HG02870 (cell line): ENCODE measurements at regions not wholly inside any gene's neighbourhood (a gene's known extent, or its start where the extent isn't known, plus 50 kb on each side); places are given as distances from the start of the nearest gene placed in this dataset.

Experiments
- ATAC-seq: cut with Tn5 transposase; IDR thresholded peaks from one replicate; pipeline ENCODE4 v1.9.1; 2021; ENCODE audit warnings: mild to moderate bottlenecking, moderate library complexity; ENCODE audit not compliant: unreplicated experiment

DNA sequence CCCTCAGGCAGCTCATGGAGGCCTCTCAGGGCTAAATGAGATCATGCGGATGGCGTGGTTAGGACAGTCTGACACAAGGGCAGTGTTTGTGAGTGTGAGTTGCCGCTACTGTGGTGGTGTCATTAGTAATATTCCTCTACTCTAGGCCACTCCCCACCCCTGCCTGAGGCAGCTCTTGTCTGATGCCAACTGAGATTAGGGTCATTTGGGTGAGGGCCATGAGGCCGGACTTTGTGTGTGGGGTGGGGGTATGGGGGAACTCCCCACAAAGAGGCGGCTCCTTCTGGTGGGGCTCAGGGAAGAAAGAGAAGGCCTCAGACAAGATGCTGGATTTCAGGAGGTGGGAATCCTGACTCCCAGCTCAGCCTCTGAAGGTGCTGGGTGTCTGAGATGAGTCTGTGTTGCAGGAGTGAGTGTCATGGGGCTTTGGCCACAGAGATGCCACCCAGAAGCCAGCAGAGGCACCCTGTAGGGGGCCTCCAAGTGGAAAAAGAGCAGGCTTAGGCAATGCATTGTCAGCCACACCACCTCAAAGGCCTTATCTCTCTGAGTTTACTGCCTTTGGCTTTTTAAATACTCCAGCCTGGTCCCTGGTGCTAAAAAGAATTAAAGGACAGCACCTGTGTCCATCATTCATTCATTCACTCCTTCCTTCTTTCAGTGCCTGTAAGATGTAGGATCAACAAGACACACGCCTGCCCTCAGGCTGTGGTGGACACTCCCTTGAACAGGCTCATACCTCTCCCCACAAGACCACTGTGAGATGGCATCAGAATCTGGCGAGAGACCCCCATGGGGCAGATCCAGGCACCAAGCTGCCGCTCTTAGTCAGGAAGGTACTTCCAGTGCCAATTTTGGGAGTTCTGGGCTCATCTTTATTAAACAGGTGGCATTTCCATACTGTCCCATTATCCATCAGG is 175.2 kb downstream of the MRPL14 start:
- no peak for ATAC-seq

DNA sequence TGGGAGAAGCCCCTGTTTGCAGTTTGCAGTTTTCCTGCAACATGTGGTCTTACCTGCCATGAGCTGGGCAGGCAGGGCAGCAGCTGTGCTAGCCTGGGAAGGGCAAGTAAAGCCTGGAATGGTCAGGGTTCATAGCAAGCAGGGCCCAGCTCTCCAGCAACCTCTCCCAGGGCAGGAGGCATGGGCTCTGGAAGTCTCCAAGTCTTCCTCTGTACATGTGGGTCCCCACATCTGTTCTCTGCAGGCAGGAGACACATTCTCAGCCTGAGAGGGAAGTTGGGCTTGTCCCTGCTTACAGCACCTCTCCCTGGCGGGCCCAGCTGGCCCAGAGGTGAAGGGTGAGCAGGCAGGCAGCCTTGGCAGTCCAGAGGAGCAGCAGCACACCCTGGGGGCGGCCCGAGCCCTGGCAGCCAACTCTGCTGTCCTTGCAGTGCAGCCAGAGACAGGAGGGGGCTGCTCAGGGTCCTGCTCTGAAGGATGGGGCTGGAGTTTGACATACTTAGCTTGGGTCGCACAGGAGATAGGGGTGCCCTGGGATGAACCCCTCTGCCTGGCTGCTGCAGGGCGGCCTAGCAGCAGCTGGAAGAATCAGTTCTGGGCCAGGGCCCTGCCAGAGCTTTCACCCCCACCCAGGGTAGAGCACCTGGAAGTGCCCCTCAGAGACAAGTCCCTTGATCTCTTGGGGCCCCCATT is 176.0 kb downstream of the MRPL14 start:
- ATAC-seq = no peak

DNA sequence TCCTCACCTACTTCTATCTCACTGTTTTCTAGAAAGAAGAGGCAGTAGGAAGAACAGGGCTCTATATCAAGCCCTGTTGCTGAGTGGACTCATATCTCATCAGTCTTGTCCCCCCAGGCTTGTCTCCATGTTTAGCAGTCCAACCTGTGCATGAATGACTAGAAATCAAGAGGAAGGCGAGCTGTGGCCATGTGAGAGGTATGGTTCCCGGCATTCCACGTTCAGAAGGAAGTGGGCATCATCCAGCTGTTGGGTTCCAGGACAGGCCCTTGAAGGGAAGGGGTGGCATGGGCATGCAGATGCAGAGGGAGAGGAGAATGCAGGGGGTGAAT is 176.6 kb downstream of the MRPL14 start:
- no peak for ATAC-seq

DNA sequence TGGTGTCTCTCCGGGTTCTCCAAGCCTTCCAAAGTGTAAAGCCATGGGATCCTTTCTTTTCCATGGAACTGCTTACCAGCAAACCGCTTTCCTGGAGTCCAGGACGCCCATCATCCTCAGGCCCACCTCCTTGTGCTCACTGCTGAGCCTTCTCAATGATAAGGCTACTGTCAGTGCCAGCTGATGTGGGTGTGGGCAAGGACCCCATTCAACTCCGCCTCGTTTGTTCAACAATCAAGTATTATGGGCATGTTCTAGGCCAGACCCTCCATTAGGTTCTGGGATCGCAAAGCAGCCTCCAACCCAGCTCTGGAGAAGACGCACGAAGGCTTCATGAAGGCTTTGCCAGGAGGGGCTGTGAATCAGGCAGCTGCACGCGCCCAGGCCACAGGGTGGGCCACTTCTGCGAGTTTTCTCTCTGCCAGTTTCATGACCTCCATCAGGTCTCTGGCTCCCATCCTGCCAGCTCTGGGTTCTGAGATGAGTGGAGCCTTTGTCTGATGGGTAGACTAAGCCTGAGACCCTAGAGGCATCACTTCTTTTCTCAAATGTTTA is 177.1 kb downstream of the MRPL14 start:
- no peak for ATAC-seq

DNA sequence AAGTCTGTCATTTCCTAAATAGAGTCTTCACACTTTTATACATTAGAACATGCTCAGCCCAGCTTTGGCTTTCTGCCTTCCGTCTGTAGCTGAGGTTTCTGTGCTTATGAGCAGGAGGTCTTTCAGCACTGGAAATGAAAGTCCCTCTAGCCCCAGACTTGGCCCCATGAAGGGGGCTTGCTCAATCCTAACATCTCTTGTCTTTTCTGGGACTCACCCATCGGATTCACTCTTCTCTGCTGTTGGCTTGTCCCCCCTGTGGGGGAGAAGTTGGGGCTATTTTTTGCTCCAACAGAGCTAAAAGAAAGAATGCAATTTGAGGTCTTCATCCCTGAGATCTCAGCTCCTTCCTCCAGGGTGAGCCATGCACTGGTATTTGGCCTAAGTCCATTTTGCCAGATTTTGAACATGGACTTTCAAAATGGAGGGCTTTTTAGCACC is 177.7 kb downstream of the MRPL14 start:
- ATAC-seq = no peak

DNA sequence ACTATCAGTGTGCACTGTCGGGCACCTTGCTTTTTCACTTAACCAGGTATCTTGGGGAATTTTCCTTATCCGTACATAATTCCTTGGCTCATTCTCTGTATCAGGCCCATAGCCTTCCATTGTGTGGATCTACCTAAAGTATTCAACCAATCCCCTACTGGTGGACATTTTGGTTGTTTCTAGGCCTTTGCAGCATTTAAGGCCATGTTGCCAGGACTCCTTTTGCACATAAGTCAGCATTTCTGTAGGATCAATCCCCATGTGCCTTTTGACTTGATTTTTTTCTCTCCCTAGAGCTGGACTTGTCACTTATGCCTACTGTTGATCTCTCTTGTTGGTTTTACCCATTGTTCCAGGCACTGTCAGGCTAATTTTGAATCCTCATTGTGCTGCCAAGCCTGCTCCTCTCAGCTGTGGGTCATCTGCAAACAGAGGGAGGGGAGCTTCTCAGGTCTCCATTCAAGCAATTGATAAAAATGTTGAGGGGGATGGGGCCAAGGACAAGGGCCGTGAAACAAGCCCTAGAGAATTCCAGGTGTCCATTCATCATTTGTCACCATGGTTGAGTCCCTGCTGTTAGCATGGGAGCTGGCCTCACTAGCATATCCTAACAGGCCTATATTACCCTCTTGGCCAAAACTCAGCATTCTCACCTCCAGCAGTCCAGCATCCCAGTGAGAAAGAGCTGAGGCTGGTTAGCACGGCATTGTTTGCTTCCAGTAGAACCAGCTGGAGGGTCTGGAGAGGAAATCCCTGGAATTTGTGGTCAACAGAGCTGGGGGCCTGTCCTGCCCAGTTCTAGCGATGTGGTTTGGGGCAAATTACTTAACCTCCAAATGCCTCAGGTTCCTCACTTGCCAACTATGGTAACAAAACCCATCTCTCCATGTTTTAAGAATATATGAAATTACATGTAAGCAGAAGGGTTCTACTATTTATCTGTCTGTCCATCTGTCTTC is 178.4 kb downstream of the MRPL14 start:
- ATAC-seq = no peak

DNA sequence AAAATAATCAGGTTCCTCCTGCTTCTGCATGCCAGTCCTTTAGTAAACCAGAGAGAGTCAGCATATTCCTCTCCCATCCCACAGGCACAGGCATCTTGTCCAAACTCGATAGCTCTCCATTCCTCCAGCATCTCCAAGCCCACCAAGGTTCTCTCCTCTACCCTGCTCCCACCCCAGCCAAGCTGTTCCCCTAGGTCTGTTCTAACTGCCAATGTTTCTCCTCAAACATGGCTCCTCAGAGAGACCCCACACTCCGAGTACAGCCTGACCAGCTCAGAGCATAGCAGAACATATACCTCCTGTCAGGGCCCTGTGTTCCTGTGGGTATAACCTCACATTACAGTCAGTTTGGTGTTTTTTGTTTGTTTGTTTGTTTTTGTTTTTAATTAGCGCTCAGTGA is 177.8 kb downstream of the VEGFA start:
- ATAC-seq = no peak

DNA sequence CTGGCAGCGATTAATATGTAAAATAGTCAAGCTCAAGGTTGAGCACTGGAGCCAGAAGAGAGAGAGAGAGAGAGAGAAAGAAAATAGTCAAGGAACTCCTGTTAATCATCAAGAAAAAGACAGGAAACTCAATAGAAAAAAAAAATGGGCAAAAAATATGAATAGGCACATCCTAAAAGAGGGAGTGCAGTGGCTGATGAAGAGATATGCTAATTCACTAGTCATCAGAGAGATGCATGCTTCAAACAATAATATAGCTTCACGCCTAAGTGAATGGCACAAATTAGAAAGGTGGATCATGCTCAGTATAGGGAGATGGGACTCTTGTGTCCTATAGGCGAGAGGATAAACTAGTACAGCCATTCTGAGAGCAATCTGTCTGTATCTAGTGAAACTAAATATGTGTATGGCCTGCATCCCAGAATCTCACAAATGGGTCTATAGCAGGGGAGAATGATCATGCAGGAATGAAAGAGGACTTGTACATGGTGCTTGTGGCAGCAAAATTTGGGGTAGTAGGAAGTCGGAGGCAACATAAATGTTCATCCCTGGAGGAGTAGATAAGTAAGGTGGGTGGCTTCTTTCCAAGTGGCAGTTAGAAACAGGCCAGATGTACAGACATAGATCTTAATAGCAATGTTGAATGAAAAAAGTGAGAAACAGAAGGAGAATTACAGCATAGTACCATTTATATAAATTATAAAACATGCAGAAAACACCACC is 176.8 kb downstream of the VEGFA start:
- ATAC-seq = no peak

DNA sequence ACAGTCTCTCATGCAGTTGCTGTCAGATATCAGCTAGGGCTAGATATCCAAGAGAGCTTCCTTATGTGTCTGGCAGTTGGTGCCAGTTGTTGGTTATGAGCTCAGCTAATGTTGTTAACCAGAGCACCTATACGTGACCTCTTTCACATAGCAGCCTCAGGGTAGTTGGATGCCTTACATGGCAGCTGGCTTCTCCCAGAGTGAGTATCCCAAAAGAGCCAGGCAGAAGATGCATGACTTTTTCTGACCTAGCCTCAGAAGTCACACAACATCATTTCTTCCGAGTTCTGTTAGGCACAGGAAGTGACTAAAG is 175.7 kb downstream of the VEGFA start:
- no peak for ATAC-seq

DNA sequence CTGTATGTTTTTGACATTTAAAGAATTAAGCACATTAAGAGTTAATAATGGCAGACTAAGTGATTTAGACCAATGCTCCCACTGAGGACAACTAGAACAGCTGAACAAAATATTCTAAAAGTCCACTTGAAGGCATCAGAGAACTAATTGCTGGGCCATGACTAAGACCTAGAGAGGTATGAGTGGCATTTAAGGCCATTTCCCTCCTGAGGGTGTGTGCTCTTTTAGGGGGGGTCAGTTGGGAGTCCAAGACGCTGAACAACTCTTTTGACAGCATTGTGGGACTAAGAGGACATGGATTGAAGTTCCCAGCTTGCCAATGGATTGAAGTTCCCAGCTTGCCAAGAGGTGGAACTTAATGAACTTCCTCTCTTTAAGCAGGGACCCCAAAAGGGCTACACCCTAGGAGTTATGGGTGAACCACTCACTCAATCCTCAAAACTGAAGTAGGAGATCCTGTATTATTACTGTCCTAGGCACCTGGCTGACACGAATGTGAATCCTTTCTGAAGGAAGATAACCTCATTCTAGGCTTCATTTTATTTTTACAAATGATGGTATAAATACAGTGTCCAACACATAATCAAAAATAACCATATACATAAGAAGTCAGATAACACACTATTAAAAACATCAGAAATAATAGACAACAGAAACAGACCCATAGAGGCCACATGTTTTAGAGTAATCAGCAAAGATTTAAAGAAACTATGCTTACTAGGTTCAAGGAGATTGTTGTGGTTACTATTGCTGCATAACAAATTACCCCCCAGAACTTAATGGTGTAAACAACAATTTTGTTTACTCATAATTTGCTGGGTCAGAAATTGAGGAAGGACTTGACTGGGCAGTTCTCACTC is 175.1 kb downstream of the VEGFA start:
- ATAC-seq = no peak

DNA sequence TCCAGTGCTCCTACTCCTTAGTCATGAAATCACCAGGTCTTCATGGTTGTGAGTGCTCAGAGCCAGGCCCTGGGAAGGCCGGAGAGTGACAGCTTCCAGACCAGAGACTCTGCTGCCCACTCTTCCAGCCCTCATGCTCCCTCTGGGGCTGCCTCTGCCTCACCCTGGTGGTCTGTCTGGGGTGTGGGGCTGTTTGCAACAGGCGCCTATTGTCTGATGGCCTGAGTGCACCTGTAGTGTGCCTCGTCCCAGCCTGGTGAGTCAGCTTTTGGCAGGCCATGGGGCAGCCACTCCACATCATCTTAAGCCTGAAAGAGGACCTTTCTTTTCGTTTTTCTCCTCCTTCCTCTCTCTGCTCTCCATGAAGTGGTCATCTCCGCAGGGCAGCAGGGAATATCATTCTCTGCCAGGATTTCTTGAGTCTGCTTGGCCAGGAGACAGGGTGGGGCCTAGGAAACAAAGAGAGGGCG is 173.8 kb downstream of the VEGFA start:
- ATAC-seq = no peak

DNA sequence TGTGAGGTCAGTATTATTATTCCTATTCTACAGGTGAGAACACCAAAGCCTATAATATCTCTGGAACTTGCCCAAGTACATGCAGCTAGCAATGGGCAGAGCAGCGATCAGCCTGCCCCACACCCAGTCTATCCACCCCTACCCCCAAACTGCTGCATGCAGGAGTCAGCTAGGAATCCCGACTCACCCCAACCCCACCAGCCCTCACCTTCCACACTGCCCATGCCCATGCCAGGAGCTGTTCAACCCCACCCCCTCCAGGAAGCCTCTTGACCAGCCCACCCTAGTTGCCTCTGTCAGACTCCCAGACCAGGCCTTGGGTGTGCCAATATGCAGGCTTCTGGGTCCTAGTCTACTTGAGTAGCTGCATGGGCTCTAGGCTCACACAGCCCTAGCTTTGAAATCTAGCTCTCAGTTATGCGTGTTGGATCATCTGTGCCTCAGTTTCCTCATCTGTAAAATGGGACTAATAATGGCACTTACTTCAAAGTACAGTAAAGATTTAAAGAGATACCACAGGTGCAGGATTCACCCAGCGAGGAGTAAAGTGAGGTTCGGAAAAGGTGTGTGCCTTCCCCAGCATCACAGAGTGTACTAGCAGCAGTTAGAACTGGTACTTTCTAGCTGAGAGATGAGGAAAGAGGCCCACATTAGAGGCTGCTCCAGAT is 173.2 kb downstream of the VEGFA start:
- ATAC-seq = no peak

DNA sequence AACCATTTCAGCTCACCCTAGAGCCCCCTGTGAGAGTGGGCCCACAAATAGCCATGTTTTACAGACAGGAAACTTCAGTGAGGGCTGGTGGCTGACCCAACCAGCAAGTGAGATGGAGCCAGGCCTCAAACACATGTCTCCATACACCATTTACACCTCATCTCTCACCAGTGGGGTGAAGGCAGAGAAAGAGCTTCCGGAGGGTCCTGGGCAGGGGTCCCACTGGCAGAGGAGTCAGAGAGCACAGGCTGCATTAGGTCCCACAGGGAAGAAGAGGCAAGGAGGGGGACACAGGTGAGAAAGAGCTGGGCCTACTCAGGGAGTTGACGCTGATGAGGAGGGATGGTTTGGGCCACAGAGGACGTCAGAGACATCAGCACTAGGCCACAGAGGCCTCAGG is 172.6 kb downstream of the VEGFA start:
- no peak for ATAC-seq

DNA sequence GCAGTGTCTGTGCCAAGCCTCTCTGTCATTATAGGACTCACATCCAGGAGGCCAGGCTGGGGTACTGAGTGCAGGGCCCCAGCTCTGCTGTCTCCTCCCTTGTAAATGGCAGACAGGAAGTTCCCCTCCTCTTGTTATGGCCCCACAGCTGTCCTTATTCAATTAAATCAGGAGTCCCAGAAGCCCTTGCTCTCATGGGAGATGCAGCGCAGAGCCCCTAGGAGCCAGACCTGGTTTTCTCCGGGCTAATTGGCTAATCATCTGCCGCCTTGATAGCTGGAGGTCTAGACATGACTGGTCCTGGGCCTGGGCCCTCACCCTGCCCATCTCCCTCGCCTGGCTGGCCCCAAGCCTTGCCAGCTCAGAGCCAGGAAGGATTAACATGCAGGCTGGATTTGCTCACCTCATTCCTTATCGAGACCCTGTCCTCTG is 172.0 kb downstream of the VEGFA start:
- ATAC-seq = no peak

DNA sequence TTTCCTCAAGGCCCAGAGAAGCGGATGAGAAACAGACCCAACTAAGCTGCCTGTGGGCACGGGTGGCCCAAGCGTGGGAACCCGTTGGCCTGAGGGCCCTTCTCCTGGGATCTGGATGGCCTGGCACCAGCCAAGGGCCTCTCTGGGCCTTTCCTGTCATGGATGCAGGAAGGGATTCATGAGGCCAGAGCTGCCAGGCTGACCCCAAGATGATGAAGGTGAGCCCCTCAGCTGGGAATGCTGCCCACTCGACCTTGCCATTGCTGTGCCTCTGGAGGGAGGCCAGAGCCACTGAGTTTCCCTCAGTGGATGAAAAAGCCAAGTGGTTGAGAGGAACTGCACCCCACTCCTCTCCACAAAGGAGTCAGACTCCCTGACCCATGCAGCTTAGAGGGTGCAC is 171.2 kb downstream of the VEGFA start:
- no peak for ATAC-seq

DNA sequence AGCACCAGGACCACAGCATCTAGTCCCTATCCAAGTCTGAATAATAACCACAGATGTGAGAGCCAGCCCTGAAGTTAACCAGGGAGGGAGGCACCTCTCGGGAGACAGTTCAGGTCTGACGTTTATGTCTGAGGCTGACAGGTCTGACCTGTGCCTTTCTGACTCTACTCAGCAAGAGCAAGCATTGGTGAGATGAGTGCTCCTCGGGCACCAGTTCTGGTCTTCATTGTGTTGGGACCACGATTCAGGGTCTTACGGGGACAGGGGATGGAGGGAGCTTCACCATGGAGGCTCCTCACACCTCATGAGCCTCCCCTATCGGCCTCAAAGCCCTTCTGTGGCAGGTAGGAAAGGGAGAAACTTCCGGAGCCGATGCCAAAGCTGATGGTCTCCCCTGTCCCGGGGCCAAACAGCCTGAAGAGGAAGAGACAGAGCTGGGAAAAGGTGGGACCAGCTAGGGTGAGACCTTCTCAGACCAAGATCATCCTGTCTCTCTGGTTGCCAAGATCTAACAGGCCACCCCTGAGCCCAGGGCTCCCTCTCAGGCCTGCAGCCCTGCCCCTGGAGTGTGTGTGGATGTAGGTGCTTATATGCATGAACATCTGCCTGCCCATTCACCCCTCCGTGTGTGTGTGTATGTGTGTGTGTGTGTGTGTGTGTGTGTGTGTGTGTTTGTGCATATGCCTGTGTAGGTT is 170.5 kb downstream of the VEGFA start:
- no peak for ATAC-seq

DNA sequence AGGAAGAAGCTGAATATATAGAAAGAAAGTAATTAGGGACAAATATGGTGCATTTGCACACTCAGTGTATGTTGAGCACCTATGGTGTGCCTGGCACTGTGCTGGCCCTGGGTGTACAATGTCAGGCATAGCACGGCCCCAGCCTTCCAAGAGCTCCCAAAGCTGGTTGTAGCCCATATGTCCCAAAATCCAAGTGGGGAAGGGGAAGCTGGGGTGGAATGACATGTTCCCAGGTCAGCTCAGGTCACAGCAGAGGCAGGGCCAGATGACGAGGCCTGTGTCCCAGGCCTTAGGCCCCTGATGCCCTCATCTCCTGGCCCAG is 170.0 kb downstream of the VEGFA start:
- ATAC-seq = no peak

DNA sequence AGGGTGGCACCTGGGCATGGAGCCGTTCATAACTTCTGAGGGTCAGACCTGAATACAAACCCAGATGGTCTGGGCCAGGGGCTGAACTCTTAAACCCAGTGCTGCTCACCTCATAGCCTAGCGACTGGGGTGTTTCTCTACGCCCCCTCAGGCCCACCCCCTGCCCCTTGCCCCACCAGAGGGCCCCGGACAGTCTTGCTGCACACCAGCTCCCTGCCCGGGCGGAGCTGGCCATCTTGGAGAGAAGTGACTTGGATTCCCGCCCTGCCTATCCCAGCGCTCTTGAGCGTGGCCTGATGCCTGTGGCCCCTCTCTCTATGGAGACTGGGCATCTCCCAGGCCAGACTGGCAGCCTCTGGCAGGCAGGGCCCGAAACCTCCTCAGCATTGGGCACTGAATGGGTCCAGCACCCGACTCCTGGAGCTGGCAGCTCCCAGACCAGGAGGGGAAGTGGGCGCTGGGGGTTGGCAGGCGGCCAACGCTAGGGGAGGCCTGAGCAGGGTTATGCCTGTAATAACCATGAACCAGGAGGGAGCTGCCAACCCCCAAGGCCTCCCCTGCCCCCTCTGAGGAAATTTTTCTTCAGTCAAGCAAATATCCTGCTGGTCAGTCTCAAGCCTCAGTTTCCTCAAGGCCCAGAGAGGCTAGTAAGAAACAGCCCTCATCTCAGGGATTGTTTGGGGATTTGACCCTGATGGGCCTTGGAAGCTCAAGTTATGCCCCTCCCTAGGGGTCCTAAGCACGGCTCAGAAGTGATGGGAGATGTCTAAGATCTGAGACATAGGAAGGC is 169.5 kb downstream of the VEGFA start:
- ATAC-seq = no peak
